HL-60 (cell line): ENCODE measurements at regions not wholly inside any gene's neighbourhood (a gene's known extent, or its start where the extent isn't known, plus 50 kb on each side); places are given as distances from the start of the nearest gene placed in this dataset.

Experiments used
- DNase-seq, 2 experiments: peaks; one replicate each; pipeline ENCODE4 v3.0.0-alpha.2; 2010 to 2020; ENCODE audit warnings: low read depth in 1 of 2, low spot score in 1 of 2
- H3K27ac ChIP-seq: fragments of 250-450 bp; sonication (Bioruptor Pico); replicated peaks from 2 replicates; pipeline ENCODE4 v1.5.1; 2020; ENCODE audit warnings: mild to moderate bottlenecking, moderate library complexity
- H3K27me3 ChIP-seq: fragments of 250-450 bp; sonication (Bioruptor Pico); 2 replicates; pipeline ENCODE4 v1.5.1; 2021; ENCODE audit warnings: mild to moderate bottlenecking, moderate library complexity; ENCODE audit not compliant: insufficient read depth, poor library complexity, severe bottlenecking
- H3K4me3 ChIP-seq: replicated peaks from 2 replicates; pipeline ENCODE4 v1.5.1; 2011; ENCODE audit warnings: mild to moderate bottlenecking, control low read depth, low read length; ENCODE audit not compliant: insufficient read depth
- GABPA ChIP-seq: IDR thresholded peaks from 2 replicates; pipeline ENCODE4 v1.6.1; 2012; ENCODE audit warnings: low read depth
- POLR2AphosphoS5 ChIP-seq: IDR thresholded peaks from 2 replicates; pipeline ENCODE4 v1.6.1; 2012; ENCODE audit warnings: low read depth
- REST ChIP-seq: IDR thresholded peaks from 2 replicates; pipeline ENCODE4 v1.6.1; 2012; ENCODE audit warnings: low read depth; ENCODE audit not compliant: insufficient replicate concordance
- SPI1 ChIP-seq: IDR thresholded peaks from 2 replicates; pipeline ENCODE4 v1.6.1; 2012; ENCODE audit warnings: low read depth, mild to moderate bottlenecking, borderline replicate concordance
- TF ChIP-seq, protein P1 (sequence below): IDR thresholded peaks from one replicate; pipeline ENCODE4 v1.5.1; 2011; ENCODE audit warnings: low read length, control low read depth, inconsistent platforms; ENCODE audit not compliant: insufficient read depth

DNA sequence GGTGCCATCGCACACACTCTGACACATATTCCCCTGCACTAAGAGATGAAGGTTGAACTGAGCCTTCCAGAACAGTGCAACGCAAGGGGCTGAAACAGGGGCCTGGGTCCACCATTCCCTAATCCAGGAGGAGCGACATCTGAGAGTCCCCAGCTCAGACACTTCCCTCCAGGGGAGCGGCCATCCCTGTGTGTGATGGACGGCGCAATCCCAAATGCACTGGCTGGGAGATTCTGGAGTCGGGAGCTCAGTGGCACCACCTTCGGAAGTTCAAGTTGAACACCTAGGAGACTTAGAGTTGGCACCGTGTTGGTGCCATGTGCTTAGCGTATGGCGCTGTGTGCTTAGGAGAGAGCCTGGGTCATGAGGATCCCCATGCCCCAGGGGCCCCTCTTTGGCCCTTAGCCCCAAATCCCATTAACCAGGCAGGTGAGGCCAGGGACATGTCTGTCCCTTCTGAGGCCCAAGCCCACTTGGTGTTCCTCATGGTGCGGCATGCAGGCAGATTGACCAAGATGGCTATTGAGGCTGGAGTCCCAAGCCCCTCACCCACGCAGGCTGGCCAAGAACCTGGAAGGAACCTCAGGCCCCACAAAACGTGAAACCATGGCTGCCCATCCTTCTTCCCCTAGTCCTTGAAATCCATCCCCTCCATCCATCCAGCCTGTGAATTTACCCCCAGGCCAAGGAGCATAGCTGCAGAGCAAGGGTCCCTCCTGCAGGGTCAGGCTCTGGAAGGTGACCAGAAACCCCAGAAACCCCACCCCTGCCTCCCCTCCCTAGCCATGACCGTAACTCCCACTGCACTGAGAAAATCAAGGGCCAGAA is 114.1 kb upstream of the OTOS start:
- TF ChIP-seq, protein P1, sequence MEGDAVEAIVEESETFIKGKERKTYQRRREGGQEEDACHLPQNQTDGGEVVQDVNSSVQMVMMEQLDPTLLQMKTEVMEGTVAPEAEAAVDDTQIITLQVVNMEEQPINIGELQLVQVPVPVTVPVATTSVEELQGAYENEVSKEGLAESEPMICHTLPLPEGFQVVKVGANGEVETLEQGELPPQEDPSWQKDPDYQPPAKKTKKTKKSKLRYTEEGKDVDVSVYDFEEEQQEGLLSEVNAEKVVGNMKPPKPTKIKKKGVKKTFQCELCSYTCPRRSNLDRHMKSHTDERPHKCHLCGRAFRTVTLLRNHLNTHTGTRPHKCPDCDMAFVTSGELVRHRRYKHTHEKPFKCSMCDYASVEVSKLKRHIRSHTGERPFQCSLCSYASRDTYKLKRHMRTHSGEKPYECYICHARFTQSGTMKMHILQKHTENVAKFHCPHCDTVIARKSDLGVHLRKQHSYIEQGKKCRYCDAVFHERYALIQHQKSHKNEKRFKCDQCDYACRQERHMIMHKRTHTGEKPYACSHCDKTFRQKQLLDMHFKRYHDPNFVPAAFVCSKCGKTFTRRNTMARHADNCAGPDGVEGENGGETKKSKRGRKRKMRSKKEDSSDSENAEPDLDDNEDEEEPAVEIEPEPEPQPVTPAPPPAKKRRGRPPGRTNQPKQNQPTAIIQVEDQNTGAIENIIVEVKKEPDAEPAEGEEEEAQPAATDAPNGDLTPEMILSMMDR, result no peak
- TF ChIP-seq POLR2AphosphoS5, result no peak
- no peak for TF ChIP-seq REST
- no peak for TF ChIP-seq SPI1
- TF ChIP-seq GABPA, result no peak
- H3K27me3 ChIP-seq, result no peaks in the 10 kb centered on the region
- DNase-seq, result no peak
- no peak overlapping the region for H3K4me3 ChIP-seq
- no peak overlapping the region for H3K27ac ChIP-seq

DNA sequence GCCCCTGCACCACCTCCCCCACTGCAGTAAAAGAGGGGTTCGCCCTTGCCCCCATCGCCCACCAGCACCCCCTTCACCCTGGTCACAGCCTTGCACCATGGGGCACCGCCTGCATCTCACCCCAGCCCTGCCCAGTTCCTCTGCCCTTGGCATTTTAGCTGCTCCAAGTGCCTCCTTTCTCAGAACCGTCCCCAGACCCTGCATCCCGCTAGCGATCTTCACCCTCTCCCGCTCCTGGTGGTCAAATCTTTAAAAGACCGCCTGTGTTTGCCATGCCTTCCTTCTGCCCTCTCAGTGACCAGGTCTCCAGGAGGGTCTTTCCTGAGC is 114.7 kb upstream of the OTOS start:
- no peak for DNase-seq
- H3K27me3 ChIP-seq, result no peaks in the 10 kb centered on the region

More for the DNA sequence above, 114.7 kb upstream of the OTOS start:
- TF ChIP-seq GABPA (no peak), REST (no peak), POLR2AphosphoS5 (no peak), SPI1 (no peak)
- TF ChIP-seq, protein P1, result no peak
- Histone ChIP-seq H3K27ac (no peak overlapping the region), H3K4me3 (no peak overlapping the region)
